ENCODE measurements at regions not wholly inside any gene's neighbourhood (a gene's known extent, or its start where the extent isn't known, plus 50 kb on each side); places are given as distances from the start of the nearest gene placed in this dataset.

- DNase-seq (ENCODE audit: low read depth): no peak
Measured at GRCh38 chr9:80074439-80074838, 502.7 kb downstream of the TLE4 start.

GRCh38 chr9:80072451-80072850 is 500.7 kb downstream of the TLE4 start:
- DNase-seq (ENCODE audit: low read depth): no peak

GRCh38 chr9:80070071-80070742 is 498.4 kb downstream of the TLE4 start:
- no peak for DNase-seq (ENCODE audit: low read depth)

GRCh38 chr9:80066931-80067330 is 495.2 kb downstream of the TLE4 start:
- no peak for DNase-seq (ENCODE audit: low read depth)

- DNase-seq (ENCODE audit: low read depth): no peak
Measured at GRCh38 chr9:80062567-80062966, 490.8 kb downstream of the TLE4 start.

- peak; percentile 22 for DNase-seq (ENCODE audit: low read depth)
Measured at GRCh38 chr9:80061940-80062339, 490.2 kb downstream of the TLE4 start.

- DNase-seq (ENCODE audit: low read depth): no peak
Measured at GRCh38 chr9:80061096-80061495, 489.3 kb downstream of the TLE4 start.

- DNase-seq (ENCODE audit: low read depth): no peak
Measured at GRCh38 chr9:80059979-80060378, 488.2 kb downstream of the TLE4 start.

- no peak for DNase-seq (ENCODE audit: low read depth)
Measured at GRCh38 chr9:80059191-80059590, 487.4 kb downstream of the TLE4 start.

- DNase-seq (ENCODE audit: low read depth): no peak
Measured at GRCh38 chr9:80052830-80053229, 481.1 kb downstream of the TLE4 start.

GRCh38 chr9:80049096-80049782 is 477.5 kb downstream of the TLE4 start:
- DNase-seq (ENCODE audit: low read depth): no peak

GRCh38 chr9:80046481-80046880 is 474.7 kb downstream of the TLE4 start:
- DNase-seq (ENCODE audit: low read depth): no peak

- DNase-seq (ENCODE audit: low read depth): no peak
Measured at GRCh38 chr9:80041821-80042220, 470.1 kb downstream of the TLE4 start.

- DNase-seq (ENCODE audit: low read depth): no peak
Measured at GRCh38 chr9:80040457-80040856, 468.7 kb downstream of the TLE4 start.

GRCh38 chr9:80030801-80031200 is 459.0 kb downstream of the TLE4 start:
- DNase-seq (ENCODE audit: low read depth): no peak

GRCh38 chr9:80028501-80028900 is 456.7 kb downstream of the TLE4 start:
- no peak for DNase-seq (ENCODE audit: low read depth)

GRCh38 chr9:80025796-80026520 is 454.2 kb downstream of the TLE4 start:
- DNase-seq (ENCODE audit: low read depth): no peak

- no peak for DNase-seq (ENCODE audit: low read depth)
Measured at GRCh38 chr9:80025131-80025530, 453.4 kb downstream of the TLE4 start.

- DNase-seq (ENCODE audit: low read depth): no peak
Measured at GRCh38 chr9:80020530-80020929, 448.8 kb downstream of the TLE4 start.

GRCh38 chr9:80020056-80020455 is 448.3 kb downstream of the TLE4 start:
- no peak for DNase-seq (ENCODE audit: low read depth)

- no peak for DNase-seq (ENCODE audit: low read depth)
Measured at GRCh38 chr9:80013891-80014290, 442.1 kb downstream of the TLE4 start.

GRCh38 chr9:80012557-80013330 is 441.0 kb downstream of the TLE4 start:
- no peak for DNase-seq (ENCODE audit: low read depth)

Data from RPMI7951 (cell line).